Mammary epithelial cell (primary cell): ENCODE measurements at regions not wholly inside any gene's neighbourhood (a gene's known extent, or its start where the extent isn't known, plus 50 kb on each side); places are given as distances from the start of the nearest gene placed in this dataset.

Source experiments
- EZH2 ChIP-seq: IDR thresholded peaks from 2 replicates; pipeline ENCODE4 v1.6.1; 2012; ENCODE audit warnings: low read length, inconsistent platforms, borderline replicate concordance
- TF ChIP-seq, protein P1 (sequence below), 2 donors: IDR thresholded peaks in 1 of 2; conservative IDR thresholded peaks in 1 of 2; 2 replicates each; pipeline ENCODE4 v1.5.1; 2011 to 2012; ENCODE audit warnings: inconsistent platforms in 2 of 2, low read length in 2 of 2, mild to moderate bottlenecking in 2 of 2, control low read depth in 1 of 2, low read depth in 1 of 2; ENCODE audit not compliant: insufficient read depth in 1 of 2; ENCODE audit errors: extremely low read depth in 1 of 2

DNA sequence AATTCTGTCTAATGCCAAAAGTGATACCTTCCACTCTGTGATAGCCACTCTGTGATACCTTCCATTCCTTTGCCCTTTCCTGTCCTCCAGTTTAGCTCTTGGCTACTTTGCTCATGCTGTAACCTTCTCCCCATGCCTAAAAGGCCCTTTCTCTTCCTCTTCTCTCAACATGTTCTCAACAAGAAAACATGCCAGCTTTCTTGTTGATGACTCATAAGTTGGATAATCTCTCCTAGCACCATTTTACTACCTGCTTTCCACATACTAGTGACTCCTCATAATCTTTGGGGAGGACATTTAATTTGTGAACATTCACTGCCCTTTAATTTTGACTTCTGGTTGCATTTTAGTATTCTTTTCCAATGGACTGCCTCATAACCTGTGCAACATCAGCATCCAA is 55.9 kb upstream of the NT5C1B start:
- TF ChIP-seq, protein P1, sequence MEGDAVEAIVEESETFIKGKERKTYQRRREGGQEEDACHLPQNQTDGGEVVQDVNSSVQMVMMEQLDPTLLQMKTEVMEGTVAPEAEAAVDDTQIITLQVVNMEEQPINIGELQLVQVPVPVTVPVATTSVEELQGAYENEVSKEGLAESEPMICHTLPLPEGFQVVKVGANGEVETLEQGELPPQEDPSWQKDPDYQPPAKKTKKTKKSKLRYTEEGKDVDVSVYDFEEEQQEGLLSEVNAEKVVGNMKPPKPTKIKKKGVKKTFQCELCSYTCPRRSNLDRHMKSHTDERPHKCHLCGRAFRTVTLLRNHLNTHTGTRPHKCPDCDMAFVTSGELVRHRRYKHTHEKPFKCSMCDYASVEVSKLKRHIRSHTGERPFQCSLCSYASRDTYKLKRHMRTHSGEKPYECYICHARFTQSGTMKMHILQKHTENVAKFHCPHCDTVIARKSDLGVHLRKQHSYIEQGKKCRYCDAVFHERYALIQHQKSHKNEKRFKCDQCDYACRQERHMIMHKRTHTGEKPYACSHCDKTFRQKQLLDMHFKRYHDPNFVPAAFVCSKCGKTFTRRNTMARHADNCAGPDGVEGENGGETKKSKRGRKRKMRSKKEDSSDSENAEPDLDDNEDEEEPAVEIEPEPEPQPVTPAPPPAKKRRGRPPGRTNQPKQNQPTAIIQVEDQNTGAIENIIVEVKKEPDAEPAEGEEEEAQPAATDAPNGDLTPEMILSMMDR (conservative IDR thresholded peaks at IDR 0.05 in 1 of 2, IDR thresholded peaks at IDR 0.05 in 1 of 2; ENCODE audit: extremely low read depth in 1 of 2, insufficient read depth in 1 of 2, low read depth in 1 of 2, low read length in 2 of 2) = no peak
- TF ChIP-seq EZH2 = no peak
